GM18870 (cell line): ENCODE measurements at regions not wholly inside any gene's neighbourhood (a gene's known extent, or its start where the extent isn't known, plus 50 kb on each side); places are given as distances from the start of the nearest gene placed in this dataset.

Experiments
- ATAC-seq: cut with Tn5 transposase; IDR thresholded peaks from one replicate; pipeline ENCODE4 v1.9.1; 2021; ENCODE audit warnings: moderate library complexity; ENCODE audit not compliant: unreplicated experiment

DNA sequence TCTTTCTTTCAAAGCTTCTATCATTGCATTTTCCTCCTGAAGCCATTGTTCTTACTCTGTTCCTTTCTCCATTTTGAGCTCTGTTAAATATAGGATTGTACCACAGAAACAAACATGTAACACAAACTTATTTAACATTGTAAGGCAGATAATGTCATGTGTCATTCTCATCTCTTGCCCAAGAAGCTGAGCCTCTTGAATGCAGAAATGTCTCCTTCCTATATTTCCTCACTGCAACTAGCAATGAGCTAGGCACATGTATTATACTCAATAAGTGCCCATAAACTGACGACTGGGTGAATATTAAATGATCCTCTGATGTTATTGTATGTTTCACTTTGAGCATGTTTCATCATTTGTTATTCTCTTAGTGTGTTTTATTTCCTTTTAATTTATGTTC lies 56.7 kb upstream of the SLC7A11 start:
- no peak for ATAC-seq

DNA sequence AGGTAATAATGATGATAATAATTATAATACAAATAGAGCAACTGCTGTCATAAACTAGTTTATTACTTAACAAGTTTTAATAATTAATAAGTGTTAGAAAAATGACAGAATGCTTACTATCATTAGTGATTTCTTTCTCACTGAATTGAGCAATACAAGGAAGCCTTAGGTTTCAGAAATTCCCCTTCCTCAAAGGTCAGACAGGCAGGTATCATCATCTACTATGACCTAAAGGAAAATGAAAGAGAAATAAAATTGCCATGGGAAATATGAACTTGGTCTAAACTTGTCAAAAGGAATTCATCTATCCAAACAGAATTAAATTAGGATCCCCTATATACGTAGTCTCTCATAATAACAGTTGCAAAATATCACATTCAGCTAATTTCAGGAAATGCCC lies 56.3 kb upstream of the SLC7A11 start:
- no peak for ATAC-seq

DNA sequence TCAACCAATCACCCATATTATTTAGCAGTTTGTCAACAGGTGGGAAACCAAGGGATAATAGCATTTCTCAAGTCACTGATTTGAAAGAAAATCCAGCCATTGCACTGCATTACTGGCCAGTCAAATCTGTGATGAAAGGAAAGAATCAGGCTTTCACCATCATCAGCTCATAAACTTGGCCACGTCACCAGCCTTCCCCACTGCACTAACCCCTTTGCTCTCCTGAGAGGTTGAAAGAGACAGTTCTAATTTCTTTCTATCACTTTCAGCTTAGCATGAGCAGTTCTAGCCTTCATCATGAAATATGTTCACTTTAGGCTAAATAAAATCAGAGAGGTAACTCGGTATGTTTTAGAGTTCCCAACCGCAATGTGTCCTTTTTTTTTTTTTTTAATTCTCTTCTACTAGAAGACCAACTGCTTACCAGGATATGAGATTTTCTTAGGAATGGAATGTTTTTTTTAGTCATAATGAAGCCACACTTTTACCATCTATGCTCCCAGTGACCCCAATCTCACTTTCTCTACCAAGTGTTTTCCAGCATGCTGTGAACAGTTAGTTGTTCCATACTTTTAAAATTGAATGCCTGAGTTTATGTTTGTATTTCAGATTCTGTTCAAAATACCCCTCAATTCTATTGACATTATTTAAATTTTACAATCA lies 55.7 kb upstream of the SLC7A11 start:
- ATAC-seq = no peak

DNA sequence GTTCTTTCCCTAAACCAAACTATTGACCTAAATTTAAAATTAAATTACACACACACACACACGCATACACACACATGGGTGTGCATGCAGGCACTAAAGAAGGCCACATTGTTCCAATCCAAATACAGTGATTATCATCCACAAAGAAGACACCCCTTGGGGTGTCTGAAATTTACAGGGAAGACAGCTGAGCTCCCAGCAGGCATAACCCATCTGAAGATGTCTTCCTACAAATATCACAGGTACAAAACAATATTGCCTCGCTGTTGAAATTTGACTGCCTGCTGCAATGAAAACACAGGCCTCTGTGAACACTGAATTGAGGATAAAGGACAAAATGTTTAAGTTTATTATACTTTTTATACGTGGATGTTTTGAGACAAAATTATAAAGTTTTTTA lies 50.2 kb upstream of the SLC7A11 start:
- ATAC-seq = no peak
